Progenitor cell of endocrine pancreas (in vitro differentiated cells): ENCODE measurements at regions not wholly inside any gene's neighbourhood (a gene's known extent, or its start where the extent isn't known, plus 50 kb on each side); places are given as distances from the start of the nearest gene placed in this dataset.

Experiments
- DNase-seq: peaks from one replicate; pipeline ENCODE4 v3.0.0; 2021; ENCODE audit warnings: low spot score; ENCODE audit not compliant: unreplicated experiment
- H3K27ac Mint-ChIP-seq: 2 replicates; pipeline ENCODE4 v1.8.0; 2021; ENCODE audit warnings: mild to moderate bottlenecking, moderate library complexity, mixed read lengths
- H3K27me3 Mint-ChIP-seq: 2 replicates; pipeline ENCODE4 v1.8.0; 2021; ENCODE audit warnings: mixed read lengths
- H3K36me3 Mint-ChIP-seq: 2 replicates; pipeline ENCODE4 v1.8.0; 2022; ENCODE audit warnings: mixed read lengths; ENCODE audit not compliant: insufficient read depth
- H3K4me1 Mint-ChIP-seq: 2 replicates; pipeline ENCODE4 v1.8.0; 2021; ENCODE audit warnings: low read depth, mixed read lengths
- H3K4me3 Mint-ChIP-seq: 2 replicates; pipeline ENCODE4 v1.8.0; 2021; ENCODE audit warnings: low read depth, mild to moderate bottlenecking, moderate library complexity, mixed read lengths
- H3K9me3 Mint-ChIP-seq: 2 replicates; pipeline ENCODE4 v1.8.0; 2021; ENCODE audit warnings: low read depth, mixed read lengths
- TF ChIP-seq, protein P1 (sequence below): fragments of 200-600 bp; sonication (generic); IDR thresholded peaks from one replicate; pipeline ENCODE4 v1.5.0; 2021; ENCODE audit warnings: antibody characterized with exemption, mild to moderate bottlenecking; ENCODE audit not compliant: unreplicated experiment

DNA sequence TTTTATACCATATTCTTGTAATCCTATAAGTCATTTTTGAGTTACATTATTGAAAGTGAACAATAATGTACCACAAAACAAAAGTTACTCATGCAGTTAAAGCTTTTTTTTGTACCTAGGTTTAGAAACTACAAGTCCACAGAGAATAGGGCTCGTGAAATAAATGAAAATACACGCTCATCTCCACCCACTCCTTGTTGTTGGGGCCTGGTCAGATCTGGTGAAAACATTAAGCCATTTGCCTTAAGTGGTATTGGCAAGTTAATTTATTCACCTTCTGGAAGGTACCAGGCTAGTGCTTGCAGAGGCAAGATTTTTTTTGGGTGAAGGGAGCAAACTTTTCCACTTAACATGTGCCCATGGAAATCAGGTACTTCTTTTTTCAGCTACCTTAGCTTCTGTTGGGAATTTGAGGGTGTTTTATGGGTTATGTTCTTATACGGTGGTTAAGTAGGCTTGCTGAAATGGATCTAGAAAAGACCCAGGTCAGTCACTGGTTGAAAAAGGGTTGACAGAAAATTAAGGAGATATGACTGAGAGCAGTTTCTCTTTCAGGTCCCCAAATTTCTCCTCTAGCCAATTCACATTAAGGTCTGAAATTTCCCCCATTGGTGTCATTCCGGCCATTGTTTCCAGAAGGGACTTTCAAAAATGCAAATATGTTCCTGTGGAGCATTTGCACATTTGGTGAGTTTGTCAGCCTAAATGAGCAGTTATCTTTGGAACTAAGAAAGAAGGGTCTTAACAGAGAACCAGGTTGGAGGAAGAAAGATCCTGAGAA is 143.3 kb downstream of the KCNRG start:
- Mint-ChIP-seq H3K4me3 (no peak overlapping the region), H3K4me1 (peaks cover 10% of the 10 kb centered on the region), H3K27ac (no peak overlapping the region), H3K9me3 (no peaks in the 10 kb centered on the region), H3K36me3 (no peaks in the 10 kb centered on the region), H3K27me3 (no peaks in the 10 kb centered on the region)
- TF ChIP-seq, protein P1, sequence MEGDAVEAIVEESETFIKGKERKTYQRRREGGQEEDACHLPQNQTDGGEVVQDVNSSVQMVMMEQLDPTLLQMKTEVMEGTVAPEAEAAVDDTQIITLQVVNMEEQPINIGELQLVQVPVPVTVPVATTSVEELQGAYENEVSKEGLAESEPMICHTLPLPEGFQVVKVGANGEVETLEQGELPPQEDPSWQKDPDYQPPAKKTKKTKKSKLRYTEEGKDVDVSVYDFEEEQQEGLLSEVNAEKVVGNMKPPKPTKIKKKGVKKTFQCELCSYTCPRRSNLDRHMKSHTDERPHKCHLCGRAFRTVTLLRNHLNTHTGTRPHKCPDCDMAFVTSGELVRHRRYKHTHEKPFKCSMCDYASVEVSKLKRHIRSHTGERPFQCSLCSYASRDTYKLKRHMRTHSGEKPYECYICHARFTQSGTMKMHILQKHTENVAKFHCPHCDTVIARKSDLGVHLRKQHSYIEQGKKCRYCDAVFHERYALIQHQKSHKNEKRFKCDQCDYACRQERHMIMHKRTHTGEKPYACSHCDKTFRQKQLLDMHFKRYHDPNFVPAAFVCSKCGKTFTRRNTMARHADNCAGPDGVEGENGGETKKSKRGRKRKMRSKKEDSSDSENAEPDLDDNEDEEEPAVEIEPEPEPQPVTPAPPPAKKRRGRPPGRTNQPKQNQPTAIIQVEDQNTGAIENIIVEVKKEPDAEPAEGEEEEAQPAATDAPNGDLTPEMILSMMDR: no peak
- no peak for DNase-seq

GRCh38 chr13:50159607-50160006 is 144.4 kb downstream of the KCNRG start:
- Mint-ChIP-seq H3K9me3 (no peaks in the 10 kb centered on the region), H3K36me3 (no peaks in the 10 kb centered on the region), H3K27ac (no peak overlapping the region), H3K4me1 (peaks cover 10% of the 10 kb centered on the region), H3K4me3 (no peak overlapping the region), H3K27me3 (no peaks in the 10 kb centered on the region)
- TF ChIP-seq, protein P1: no peak
- no peak for DNase-seq

DNA sequence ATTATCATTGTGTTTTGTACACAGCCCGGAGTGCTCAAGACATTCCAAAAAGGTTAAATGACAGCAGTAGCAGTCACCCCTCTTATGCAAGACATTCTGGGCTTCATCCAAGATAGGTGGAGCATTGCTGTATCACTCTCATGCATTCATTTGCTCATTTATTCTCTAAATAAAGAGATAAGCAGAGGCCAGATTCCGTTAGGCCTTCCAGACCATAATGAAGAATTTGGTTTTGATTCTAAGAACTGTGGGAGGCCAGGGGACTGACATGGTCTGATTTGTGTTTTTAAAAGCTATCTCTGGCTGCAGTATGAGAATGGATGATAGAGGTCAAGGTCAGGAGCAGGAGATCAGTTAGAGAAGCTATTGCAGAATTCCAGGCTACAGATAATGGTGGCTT is 145.8 kb downstream of the KCNRG start:
- H3K36me3 Mint-ChIP-seq: no peaks in the 10 kb centered on the region
- H3K4me1 Mint-ChIP-seq: peaks cover 10% of the 10 kb centered on the region
- H3K27me3 Mint-ChIP-seq: no peaks in the 10 kb centered on the region
- no peak for DNase-seq
- TF ChIP-seq, protein P1: no peak
- H3K4me3 Mint-ChIP-seq: no peak overlapping the region
- H3K27ac Mint-ChIP-seq: no peak overlapping the region
- H3K9me3 Mint-ChIP-seq: peaks cover under 1% of the 10 kb centered on the region

DNA sequence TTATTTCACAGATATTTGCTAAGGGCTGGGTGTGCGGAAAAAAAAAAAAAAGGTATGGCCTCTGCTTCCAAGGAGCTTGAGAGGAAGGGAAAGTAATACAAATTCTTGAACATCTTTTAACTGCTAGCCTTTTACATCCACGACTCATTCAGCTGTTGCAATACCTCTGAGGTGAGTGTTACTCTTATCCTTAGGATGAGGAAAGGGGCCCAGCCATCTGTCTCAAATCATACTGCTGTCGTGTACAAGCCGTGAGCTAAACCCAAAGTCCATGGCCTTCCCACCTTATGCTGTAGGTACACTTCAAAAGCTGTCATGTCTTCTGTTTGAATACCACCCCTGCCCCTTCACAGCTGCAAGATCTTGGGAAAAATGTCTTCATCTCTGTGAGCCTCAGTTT is 146.8 kb downstream of the KCNRG start:
- Mint-ChIP-seq H3K4me1 (peaks cover 9% of the 10 kb centered on the region), H3K36me3 (peaks cover 1% of the 10 kb centered on the region), H3K4me3 (no peak overlapping the region), H3K27ac (no peak overlapping the region), H3K9me3 (peaks cover 3% of the 10 kb centered on the region), H3K27me3 (no peaks in the 10 kb centered on the region)
- DNase-seq: no peak
- TF ChIP-seq, protein P1: no peak

DNA sequence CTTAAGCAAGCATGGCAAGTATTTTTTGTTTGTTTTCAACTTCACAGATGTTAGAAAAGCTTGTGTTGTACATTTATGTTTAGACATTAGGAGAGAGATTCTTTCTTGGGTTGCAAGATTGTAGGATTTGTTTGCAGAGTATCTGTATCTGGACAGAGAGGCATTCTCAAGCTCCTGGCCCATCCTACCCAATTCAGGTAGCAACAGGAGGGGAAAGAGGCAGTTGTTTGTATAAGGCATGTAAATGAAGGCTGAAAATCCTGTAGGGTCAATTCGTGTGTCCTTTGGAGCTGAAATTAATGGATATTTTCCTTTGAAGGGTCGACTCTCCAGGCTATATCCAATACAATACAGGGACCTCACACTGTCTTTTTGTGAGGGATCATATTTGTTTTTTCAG is 147.3 kb downstream of the KCNRG start:
- H3K36me3 Mint-ChIP-seq: peaks cover 1% of the 10 kb centered on the region
- DNase-seq: no peak
- peaks cover 3% of the 10 kb centered on the region for H3K9me3 Mint-ChIP-seq
- no peak overlapping the region for H3K4me3 Mint-ChIP-seq
- peaks cover 9% of the 10 kb centered on the region for H3K4me1 Mint-ChIP-seq
- TF ChIP-seq, protein P1: no peak
- H3K27ac Mint-ChIP-seq: no peak overlapping the region
- H3K27me3 Mint-ChIP-seq: no peaks in the 10 kb centered on the region
